A673 (cell line): ENCODE measurements at regions not wholly inside any gene's neighbourhood (a gene's known extent, or its start where the extent isn't known, plus 50 kb on each side); places are given as distances from the start of the nearest gene placed in this dataset.

ENCODE experiments used
- BruUV-seq: library from RNA; stranded (reverse); fragments of 400-500 nt; replicated peaks from 2 replicates; lab custom pipeline; 2021; lab: Mats Ljungman, UMichigan
- CTCF ChIA-PET: fragments of 300-600 bp; sonication (Branson Sonifier 250); formaldehyde crosslinking; loops from one replicate; lab custom pipeline; 2022; ENCODE audit warnings: antibody characterized with exemption; lab: Charles Lee
- POLR2A ChIA-PET: fragments of 300-600 bp; sonication (Branson Sonifier 250); formaldehyde crosslinking; loops from one replicate; lab custom pipeline; 2022; ENCODE audit warnings: antibody characterized with exemption; ENCODE audit not compliant: low non-redundant PET; lab: Charles Lee
- DNase-seq: peaks from one replicate; pipeline ENCODE4 v3.0.0-alpha.2; 2015; ENCODE audit warnings: low spot score
- H3K27ac ChIP-seq: fragments of 200-600 bp; sonication (generic); 2 replicates; pipeline ENCODE4 v1.5.1; 2016; ENCODE audit warnings: mixed run types, low read depth, mild to moderate bottlenecking, mixed read lengths, antibody characterized with exemption, low read length; ENCODE audit not compliant: poor library complexity, severe bottlenecking
- H3K27me3 ChIP-seq: fragments of 200-600 bp; sonication (generic); replicated peaks from 2 replicates; pipeline ENCODE4 v1.6.1; 2017; ENCODE audit warnings: mixed run types, low read depth, mild to moderate bottlenecking, mixed read lengths, antibody characterized with exemption, low read length; ENCODE audit not compliant: insufficient read depth, poor library complexity
- H3K36me3 ChIP-seq: fragments of 200-600 bp; sonication (generic); 2 replicates; pipeline ENCODE4 v1.6.1; 2016; ENCODE audit warnings: mixed run types, mild to moderate bottlenecking, mixed read lengths, antibody characterized with exemption, low read length; ENCODE audit not compliant: insufficient read depth, poor library complexity, severe bottlenecking
- H3K4me1 ChIP-seq: fragments of 200-600 bp; sonication (generic); 2 replicates; pipeline ENCODE4 v1.6.1; 2017; ENCODE audit warnings: mixed run types, mild to moderate bottlenecking, mixed read lengths, antibody characterized with exemption, low read length; ENCODE audit not compliant: insufficient read depth, poor library complexity, severe bottlenecking
- H3K4me3 ChIP-seq: fragments of 200-600 bp; sonication (generic); 2 replicates; pipeline ENCODE4 v1.5.1; 2016; ENCODE audit warnings: low read depth, mixed run types, mild to moderate bottlenecking, mixed read lengths, low read length; ENCODE audit not compliant: poor library complexity, severe bottlenecking
- H3K9me3 ChIP-seq: fragments of 200-600 bp; sonication (generic); 2 replicates; pipeline ENCODE4 v1.6.1; 2016; ENCODE audit warnings: mixed run types, low read depth, mild to moderate bottlenecking, mixed read lengths, antibody characterized with exemption, low read length; ENCODE audit not compliant: poor library complexity, severe bottlenecking
- EZH2 ChIP-seq: fragments of 200-600 bp; sonication (generic); IDR thresholded peaks from 2 replicates; pipeline ENCODE4 v1.6.1; 2017; ENCODE audit warnings: borderline replicate concordance, low read depth, mild to moderate bottlenecking, mixed read lengths, antibody characterized with exemption, low read length; ENCODE audit not compliant: poor library complexity, severe bottlenecking
- intact Hi-C: fragments of 100-400 bp; cut with micrococcal nuclease; formaldehyde crosslinking; loops from one replicate; pipeline ENCODE4 v1.10.0; 2022; ENCODE audit not compliant: unreplicated experiment
- TF ChIP-seq, protein P1 (sequence below): fragments of 300-800, 200-600 bp; sonication (generic); conservative IDR thresholded peaks from 2 replicates; pipeline ENCODE4 v1.5.1; 2017; ENCODE audit warnings: low read depth, mild to moderate bottlenecking, antibody characterized with exemption, low read length, moderate library complexity, mixed read lengths

DNA sequence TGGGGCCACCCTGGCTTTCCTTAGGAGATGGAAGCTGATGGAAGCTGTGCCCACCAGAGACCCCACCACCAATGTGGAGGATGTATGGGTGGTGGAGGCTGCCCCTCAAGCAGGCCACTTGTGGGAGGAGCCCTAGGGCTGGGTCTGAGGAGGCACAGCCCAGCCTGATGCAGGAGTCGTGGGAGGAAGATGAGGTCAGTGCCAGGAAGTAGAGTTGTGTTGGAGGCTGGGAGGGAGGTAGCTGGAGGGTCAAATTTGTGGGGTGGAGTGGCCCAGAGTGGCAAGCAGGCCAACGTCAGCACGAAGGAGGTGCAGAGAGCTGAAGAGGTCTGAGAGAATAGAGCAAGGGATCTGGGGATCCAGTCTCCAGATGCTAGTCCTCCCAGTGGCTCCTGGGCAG lies 119.0 kb upstream of the USP24 start:
- H3K4me3 ChIP-seq: no peak overlapping the region
- H3K27ac ChIP-seq: no peak overlapping the region
- H3K9me3 ChIP-seq: no peaks in the 10 kb centered on the region
- no peaks in the 10 kb centered on the region for H3K27me3 ChIP-seq
- BruUV-seq: no TSS peak
- intact Hi-C loops: no loop called here
- H3K4me1 ChIP-seq: no peaks in the 10 kb centered on the region
- TF ChIP-seq EZH2: no peak
- TF ChIP-seq, protein P1, sequence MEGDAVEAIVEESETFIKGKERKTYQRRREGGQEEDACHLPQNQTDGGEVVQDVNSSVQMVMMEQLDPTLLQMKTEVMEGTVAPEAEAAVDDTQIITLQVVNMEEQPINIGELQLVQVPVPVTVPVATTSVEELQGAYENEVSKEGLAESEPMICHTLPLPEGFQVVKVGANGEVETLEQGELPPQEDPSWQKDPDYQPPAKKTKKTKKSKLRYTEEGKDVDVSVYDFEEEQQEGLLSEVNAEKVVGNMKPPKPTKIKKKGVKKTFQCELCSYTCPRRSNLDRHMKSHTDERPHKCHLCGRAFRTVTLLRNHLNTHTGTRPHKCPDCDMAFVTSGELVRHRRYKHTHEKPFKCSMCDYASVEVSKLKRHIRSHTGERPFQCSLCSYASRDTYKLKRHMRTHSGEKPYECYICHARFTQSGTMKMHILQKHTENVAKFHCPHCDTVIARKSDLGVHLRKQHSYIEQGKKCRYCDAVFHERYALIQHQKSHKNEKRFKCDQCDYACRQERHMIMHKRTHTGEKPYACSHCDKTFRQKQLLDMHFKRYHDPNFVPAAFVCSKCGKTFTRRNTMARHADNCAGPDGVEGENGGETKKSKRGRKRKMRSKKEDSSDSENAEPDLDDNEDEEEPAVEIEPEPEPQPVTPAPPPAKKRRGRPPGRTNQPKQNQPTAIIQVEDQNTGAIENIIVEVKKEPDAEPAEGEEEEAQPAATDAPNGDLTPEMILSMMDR: no peak
- ChIA-PET CTCF (no interaction called here), POLR2A (no interaction called here)
- H3K36me3 ChIP-seq: no peaks in the 10 kb centered on the region
- DNase-seq: no peak

DNA sequence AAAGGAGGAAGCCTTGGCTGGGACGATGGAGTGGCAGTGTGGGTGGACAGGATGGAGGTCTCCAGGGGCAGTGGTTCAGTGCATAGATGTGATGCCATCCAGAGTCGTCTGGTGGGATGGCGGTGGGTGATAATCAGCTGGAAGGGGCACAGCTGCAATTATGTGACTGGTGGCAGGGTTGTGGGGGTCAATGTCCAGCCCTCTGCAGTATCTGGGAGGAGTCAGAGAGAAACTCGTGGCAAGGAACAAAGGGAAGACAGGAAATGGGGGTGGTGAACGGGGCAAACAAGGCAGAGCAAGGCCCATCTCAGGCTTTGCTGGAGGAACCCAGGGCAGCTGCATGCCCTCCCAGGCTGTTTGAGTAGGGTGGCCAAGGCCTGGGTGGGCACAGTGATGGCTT lies 118.3 kb upstream of the USP24 start:
- Histone ChIP-seq H3K9me3 (no peaks in the 10 kb centered on the region), H3K27ac (no peak overlapping the region), H3K36me3 (no peaks in the 10 kb centered on the region), H3K4me3 (no peak overlapping the region), H3K27me3 (no peaks in the 10 kb centered on the region), H3K4me1 (no peaks in the 10 kb centered on the region)
- no TSS peak for BruUV-seq
- TF ChIP-seq, protein P1: no peak
- TF ChIP-seq EZH2: no peak
- ChIA-PET CTCF (no interaction called here), POLR2A (no interaction called here)
- DNase-seq: no peak
- intact Hi-C loops: no loop called here

DNA sequence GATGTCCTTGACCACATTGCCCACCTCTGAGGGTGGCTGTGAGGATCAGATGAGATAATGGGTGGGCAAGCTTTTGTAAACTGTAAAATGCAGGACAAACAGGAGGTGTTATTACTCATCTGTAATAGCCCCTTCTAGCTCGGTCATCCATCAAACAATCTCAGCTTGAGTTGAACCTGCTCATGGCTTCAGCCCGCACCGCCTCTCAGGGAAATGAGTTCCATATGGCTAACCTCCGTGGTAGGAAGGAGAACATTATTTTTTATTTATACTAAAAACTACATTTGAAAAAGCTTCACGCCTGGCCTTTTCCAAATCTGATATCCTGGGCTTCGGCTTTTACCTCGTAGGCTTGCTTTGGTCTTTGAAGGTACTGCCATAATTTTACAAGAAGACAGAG lies 116.2 kb upstream of the USP24 start:
- TF ChIP-seq EZH2: no peak
- TF ChIP-seq, protein P1: no peak
- intact Hi-C loops: no loop called here
- no peaks in the 10 kb centered on the region for H3K36me3 ChIP-seq
- ChIA-PET POLR2A (no interaction called here), CTCF (no interaction called here)
- no peaks in the 10 kb centered on the region for H3K4me1 ChIP-seq
- DNase-seq: no peak
- H3K9me3 ChIP-seq: no peaks in the 10 kb centered on the region
- no TSS peak for BruUV-seq
- no peaks in the 10 kb centered on the region for H3K27me3 ChIP-seq
- H3K4me3 ChIP-seq: no peak overlapping the region
- H3K27ac ChIP-seq: no peak overlapping the region
